ENCODE measurements at regions not wholly inside any gene's neighbourhood (a gene's known extent, or its start where the extent isn't known, plus 50 kb on each side); places are given as distances from the start of the nearest gene placed in this dataset.

GRCh38 chr6:164897523-164898235, 411.7 kb downstream of the C6orf118 start:
- no peaks in the 10 kb centered on the region for H4K20me1 ChIP-seq (ENCODE audit: insufficient read depth, poor library complexity, severe bottlenecking)
- no peaks in the 10 kb centered on the region for H3K4me1 ChIP-seq (ENCODE audit: insufficient read depth)
- no peaks in the 10 kb centered on the region for H3K9me2 ChIP-seq (replicated peaks; ENCODE audit: insufficient read depth)
- WGBS (ENCODE audit: low lambda C conversion rate, missing lambda C conversion rate), result 78% methylated on average over 8 of the region's 8 CpGs
- H2AFZ ChIP-seq, result no peak overlapping the region
- H3K27ac ChIP-seq, result no peak overlapping the region
- H3K9me3 ChIP-seq (ENCODE audit: low read depth), result no peaks in the 10 kb centered on the region
- H3K79me2 ChIP-seq, result no peaks in the 10 kb centered on the region
- H3K4me3 ChIP-seq, result no peak overlapping the region
- TF ChIP-seq EZH2phosphoT487 (IDR thresholded peaks at IDR 0.05; ENCODE audit: low read depth, severe bottlenecking, unreplicated experiment), result no peak
- TF ChIP-seq CTCF (IDR thresholded peaks at IDR 0.05; ENCODE audit: poor library complexity), result no peak
- no peak for TF ChIP-seq EZH2 (IDR thresholded peaks at IDR 0.05; ENCODE audit: borderline replicate concordance)
- DNase-seq (ENCODE audit: low spot score), result no peak
- no peaks in the 10 kb centered on the region for H3K36me3 ChIP-seq (replicated peaks; ENCODE audit: insufficient read depth, low read depth)
- H3K27me3 ChIP-seq, result no peaks in the 10 kb centered on the region
- H3K4me2 ChIP-seq, result no peak overlapping the region

GRCh38 chr6:164889980-164890379, 419.4 kb downstream of the C6orf118 start:
- no peaks in the 10 kb centered on the region for H3K9me3 ChIP-seq (ENCODE audit: low read depth)
- TF ChIP-seq EZH2 (IDR thresholded peaks at IDR 0.05; ENCODE audit: borderline replicate concordance) (no peak), CTCF (IDR thresholded peaks at IDR 0.05; ENCODE audit: poor library complexity) (no peak), EZH2phosphoT487 (IDR thresholded peaks at IDR 0.05; ENCODE audit: low read depth, severe bottlenecking, unreplicated experiment) (no peak)
- no peaks in the 10 kb centered on the region for H3K36me3 ChIP-seq (replicated peaks; ENCODE audit: insufficient read depth, low read depth)
- H3K4me3 ChIP-seq, result no peak overlapping the region
- WGBS (ENCODE audit: low lambda C conversion rate, missing lambda C conversion rate), result 89% methylated on average over 4 of the region's 4 CpGs
- no peaks in the 10 kb centered on the region for H4K20me1 ChIP-seq (ENCODE audit: insufficient read depth, poor library complexity, severe bottlenecking)
- no peaks in the 10 kb centered on the region for H3K27me3 ChIP-seq
- H3K27ac ChIP-seq, result no peak overlapping the region
- H3K4me1 ChIP-seq (ENCODE audit: insufficient read depth), result no peaks in the 10 kb centered on the region
- no peaks in the 10 kb centered on the region for H3K79me2 ChIP-seq
- no peak overlapping the region for H2AFZ ChIP-seq
- no peak for DNase-seq (ENCODE audit: low spot score)
- H3K9me2 ChIP-seq (replicated peaks; ENCODE audit: insufficient read depth), result no peaks in the 10 kb centered on the region
- H3K4me2 ChIP-seq, result no peak overlapping the region

GRCh38 chr6:164887660-164888059, 421.7 kb downstream of the C6orf118 start:
- no peaks in the 10 kb centered on the region for H3K79me2 ChIP-seq
- H3K36me3 ChIP-seq (replicated peaks; ENCODE audit: insufficient read depth, low read depth), result no peaks in the 10 kb centered on the region
- H4K20me1 ChIP-seq (ENCODE audit: insufficient read depth, poor library complexity, severe bottlenecking), result no peaks in the 10 kb centered on the region
- H3K4me3 ChIP-seq, result no peak overlapping the region
- no peaks in the 10 kb centered on the region for H3K4me1 ChIP-seq (ENCODE audit: insufficient read depth)
- no peak overlapping the region for H2AFZ ChIP-seq
- H3K27me3 ChIP-seq, result no peaks in the 10 kb centered on the region
- TF ChIP-seq EZH2phosphoT487 (IDR thresholded peaks at IDR 0.05; ENCODE audit: low read depth, severe bottlenecking, unreplicated experiment) (no peak), EZH2 (IDR thresholded peaks at IDR 0.05; ENCODE audit: borderline replicate concordance) (no peak), CTCF (IDR thresholded peaks at IDR 0.05; ENCODE audit: poor library complexity) (no peak)
- no peak overlapping the region for H3K27ac ChIP-seq
- no peaks in the 10 kb centered on the region for H3K9me3 ChIP-seq (ENCODE audit: low read depth)
- H3K4me2 ChIP-seq, result no peak overlapping the region
- no peak for DNase-seq (ENCODE audit: low spot score)
- H3K9me2 ChIP-seq (replicated peaks; ENCODE audit: insufficient read depth), result no peaks in the 10 kb centered on the region

GRCh38 chr6:164882236-164882635, 427.2 kb downstream of the C6orf118 start:
- Histone ChIP-seq H3K9me2 (replicated peaks; ENCODE audit: insufficient read depth) (no peaks in the 10 kb centered on the region), H3K79me2 (no peaks in the 10 kb centered on the region), H3K4me3 (no peak overlapping the region), H4K20me1 (ENCODE audit: insufficient read depth, poor library complexity, severe bottlenecking) (no peaks in the 10 kb centered on the region), H3K27ac (no peak overlapping the region), H3K4me1 (ENCODE audit: insufficient read depth) (no peaks in the 10 kb centered on the region), H3K27me3 (no peaks in the 10 kb centered on the region), H3K9me3 (ENCODE audit: low read depth) (no peaks in the 10 kb centered on the region), H3K36me3 (replicated peaks; ENCODE audit: insufficient read depth, low read depth) (no peaks in the 10 kb centered on the region), H2AFZ (no peak overlapping the region), H3K4me2 (no peak overlapping the region)
- DNase-seq (ENCODE audit: low spot score), result no peak
- TF ChIP-seq EZH2phosphoT487 (IDR thresholded peaks at IDR 0.05; ENCODE audit: low read depth, severe bottlenecking, unreplicated experiment) (no peak), CTCF (IDR thresholded peaks at IDR 0.05; ENCODE audit: poor library complexity) (no peak), EZH2 (IDR thresholded peaks at IDR 0.05; ENCODE audit: borderline replicate concordance) (no peak)
